ENCODE measurements at regions not wholly inside any gene's neighbourhood (a gene's known extent, or its start where the extent isn't known, plus 50 kb on each side); places are given as distances from the start of the nearest gene placed in this dataset.
"Not testable (repeated sequence)": the region's sequence is repeated elsewhere in the genome, so short reads cannot be mapped to it uniquely, and the experiment has no call there.

- no peak for DNase-seq
Measured at GRCh38 chr3:118244761-118245160, 789.9 kb downstream of the IGSF11 start.

GRCh38 chr3:118245312-118245711 is 789.3 kb downstream of the IGSF11 start:
- no peak for DNase-seq

- DNase-seq, result not testable (repeated sequence)
Measured at GRCh38 chr3:118258850-118259249, 775.8 kb downstream of the IGSF11 start.

- no peak for DNase-seq
Measured at GRCh38 chr3:118262800-118263402, 771.7 kb downstream of the IGSF11 start.

GRCh38 chr3:118267588-118267987 is 767.1 kb downstream of the IGSF11 start:
- DNase-seq, result no peak

GRCh38 chr3:118269537-118270125 is 765.0 kb downstream of the IGSF11 start:
- DNase-seq, result no peak

GRCh38 chr3:118272991-118273390 is 761.7 kb downstream of the IGSF11 start:
- no peak for DNase-seq

GRCh38 chr3:118277814-118278213 is 756.8 kb downstream of the IGSF11 start:
- DNase-seq, result no peak

GRCh38 chr3:118292841-118293240 is 741.8 kb downstream of the IGSF11 start:
- DNase-seq, result no peak

- DNase-seq, result no peak
Measured at GRCh38 chr3:118298133-118298532, 736.5 kb downstream of the IGSF11 start.

- DNase-seq, result no peak
Measured at GRCh38 chr3:118304557-118304956, 730.1 kb downstream of the IGSF11 start.

- no peak for DNase-seq
Measured at GRCh38 chr3:118332699-118333098, 701.9 kb downstream of the IGSF11 start.

GRCh38 chr3:118337649-118338048 is 697.0 kb downstream of the IGSF11 start:
- DNase-seq, result no peak

GRCh38 chr3:118347396-118348168 is 687.1 kb downstream of the IGSF11 start:
- DNase-seq, result no peak

GRCh38 chr3:118348169-118348557 is 686.5 kb downstream of the IGSF11 start:
- DNase-seq, result no peak

GRCh38 chr3:118354556-118354955 is 680.1 kb downstream of the IGSF11 start:
- no peak for DNase-seq

GRCh38 chr3:118369892-118370491 is 664.7 kb downstream of the IGSF11 start:
- DNase-seq, result no peak

GRCh38 chr3:118380576-118380975 is 654.1 kb downstream of the IGSF11 start:
- no peak for DNase-seq

- no peak for DNase-seq
Measured at GRCh38 chr3:118396491-118396890, 638.2 kb downstream of the IGSF11 start.

GRCh38 chr3:118400086-118400485 is 634.6 kb downstream of the IGSF11 start:
- DNase-seq, result no peak

GRCh38 chr3:118400886-118401285 is 633.8 kb downstream of the IGSF11 start:
- DNase-seq, result no peak

- DNase-seq, result no peak
Measured at GRCh38 chr3:118401887-118402286, 632.8 kb downstream of the IGSF11 start.

- DNase-seq, result no peak
Measured at GRCh38 chr3:118402971-118403370, 631.7 kb downstream of the IGSF11 start.

GRCh38 chr3:118406562-118406961 is 628.1 kb downstream of the IGSF11 start:
- DNase-seq, result no peak
